ENCODE measurements at regions not wholly inside any gene's neighbourhood (a gene's known extent, or its start where the extent isn't known, plus 50 kb on each side); places are given as distances from the start of the nearest gene placed in this dataset.

DNA sequence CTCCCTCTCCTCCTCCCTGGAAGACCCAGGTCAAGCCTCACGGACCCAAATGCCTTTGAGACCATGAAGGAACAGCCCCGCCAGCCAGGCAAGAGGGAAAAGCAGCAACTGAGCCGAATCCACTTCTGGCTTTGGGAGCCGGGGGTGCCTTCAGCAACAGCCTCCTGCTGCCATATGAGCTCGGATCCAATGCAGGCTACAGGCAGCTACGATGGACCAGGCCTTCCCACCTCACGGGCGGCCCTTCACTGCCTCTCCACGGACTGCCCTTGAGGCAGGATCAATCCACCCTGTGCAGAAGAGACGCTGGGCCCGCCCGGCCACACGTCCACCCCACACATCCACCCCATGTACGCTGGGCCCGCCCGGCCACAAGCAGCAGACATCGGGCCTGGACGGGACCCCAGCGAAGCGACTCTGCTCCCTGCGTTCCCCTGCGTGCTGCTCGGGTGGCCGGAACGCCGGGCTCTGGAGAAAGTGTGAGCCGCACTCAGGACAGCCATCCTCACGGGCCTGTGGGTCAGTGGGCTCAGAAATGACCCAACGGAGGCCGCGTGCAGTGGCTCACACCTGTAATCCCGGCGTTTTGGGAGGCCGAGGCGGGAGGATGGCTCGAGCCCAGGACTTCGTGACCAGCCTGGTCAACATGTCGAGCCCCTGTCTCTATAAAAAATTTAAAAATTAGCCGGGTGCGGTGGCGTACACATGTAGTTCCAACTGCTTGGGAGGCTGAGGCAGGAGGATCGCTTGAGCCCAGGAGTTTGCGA is 82.0 kb downstream of the FOXL3 start:
- no peak for DNase-seq

DNA sequence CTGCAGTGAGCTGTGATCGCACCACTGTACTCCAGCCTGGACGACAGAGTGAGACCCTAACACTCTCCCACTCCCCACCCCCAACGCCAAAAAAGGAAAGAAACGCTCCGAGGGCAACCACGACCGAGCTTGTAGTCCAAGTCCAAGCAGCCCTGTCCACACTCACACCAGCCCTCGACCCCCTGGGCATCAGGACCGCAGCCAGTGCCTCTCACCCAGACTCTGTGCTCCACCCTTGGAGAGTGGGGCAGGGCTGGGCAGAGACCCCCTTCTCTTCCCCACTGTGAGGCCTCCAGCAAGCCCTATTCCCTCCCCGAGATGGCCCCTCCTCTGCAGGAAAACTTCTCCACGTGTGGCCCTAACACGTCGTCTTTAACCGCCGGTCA is 82.6 kb downstream of the FOXL3 start:
- DNase-seq, result no peak

DNA sequence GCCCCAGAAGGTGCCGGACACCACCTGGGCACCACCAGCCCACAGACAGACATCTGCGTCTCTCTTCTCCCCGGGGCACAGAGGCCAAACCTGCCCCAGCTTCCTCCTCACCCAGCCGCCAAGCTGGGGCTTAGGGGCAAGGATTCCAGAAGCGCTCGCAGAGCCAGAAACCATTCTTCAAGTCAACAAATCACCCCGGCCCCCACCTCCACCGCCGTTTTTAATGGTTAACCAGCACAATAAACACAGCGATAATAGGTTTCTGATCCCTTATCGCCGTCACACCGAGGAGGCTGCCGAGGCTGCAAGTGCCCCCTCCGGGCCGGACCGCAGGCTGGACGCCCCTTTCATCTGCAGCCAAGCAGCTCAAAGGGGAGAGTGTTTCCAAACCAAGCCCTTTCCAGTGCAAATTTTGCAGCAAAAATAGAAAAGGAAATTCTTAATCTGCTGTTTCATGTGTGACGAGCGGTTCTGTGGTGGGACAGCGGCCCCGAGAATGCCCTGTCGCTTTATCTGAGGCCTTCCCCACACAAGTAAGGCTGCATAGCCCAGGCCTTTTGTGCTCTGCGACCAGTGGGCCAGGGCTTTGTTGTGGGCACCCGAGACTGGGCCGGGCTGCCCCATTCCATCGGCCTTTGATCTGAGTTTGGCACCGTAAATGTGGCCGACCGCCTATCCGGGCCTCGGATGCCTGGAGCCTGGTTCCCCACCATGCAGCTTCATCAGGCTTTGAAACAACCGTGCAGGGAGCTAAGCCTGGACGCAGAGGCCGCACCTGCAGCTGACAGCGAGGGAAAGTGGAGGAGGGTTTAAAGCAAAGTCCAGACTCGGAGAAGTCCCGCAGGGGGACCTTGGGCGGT is 83.2 kb downstream of the FOXL3 start:
- no peak for DNase-seq

DNA sequence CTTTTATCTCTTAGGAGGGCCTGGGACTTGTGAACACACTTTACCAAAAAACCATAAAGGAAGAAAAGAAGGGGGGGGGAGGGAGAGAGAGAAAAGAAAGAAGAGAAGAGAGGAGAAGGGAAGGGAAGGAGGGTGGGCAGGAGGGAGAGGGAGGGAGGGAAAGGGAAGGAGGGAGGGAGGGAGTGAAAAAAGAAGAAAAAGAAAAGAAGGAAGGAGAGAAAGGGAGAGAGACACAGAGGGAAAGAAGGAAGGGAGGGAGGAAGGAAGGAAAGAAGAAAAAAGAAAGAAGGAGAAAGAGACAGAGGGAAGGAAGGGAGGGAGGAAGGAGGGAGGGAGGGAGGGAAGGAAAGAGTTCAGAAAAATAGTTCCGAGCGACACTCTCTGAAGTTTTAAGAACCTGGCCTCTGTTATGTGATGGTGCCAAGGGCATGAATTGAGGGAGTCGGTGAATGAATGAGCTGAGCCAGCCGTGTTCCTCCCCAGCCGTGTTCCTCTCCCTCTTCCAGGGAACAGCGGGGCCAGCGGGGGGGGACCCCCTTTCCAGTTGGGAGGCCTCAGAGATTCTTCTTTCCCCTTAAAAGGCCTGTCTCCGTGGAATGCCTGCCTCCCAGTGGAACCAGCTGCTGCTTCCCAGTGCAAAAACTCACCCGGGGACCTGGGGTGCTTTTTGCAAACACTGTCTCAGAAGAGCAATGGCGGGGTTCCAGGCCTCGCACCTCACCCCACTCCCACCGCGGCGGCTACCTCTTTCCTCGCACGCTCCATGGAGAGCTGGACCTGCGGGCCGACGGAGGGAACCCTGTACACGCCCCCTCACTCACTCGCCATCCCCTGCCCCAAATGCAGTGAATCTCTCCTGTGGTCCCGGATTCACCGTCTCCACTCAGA is 84.1 kb downstream of the FOXL3 start:
- DNase-seq, result no peak

DNA sequence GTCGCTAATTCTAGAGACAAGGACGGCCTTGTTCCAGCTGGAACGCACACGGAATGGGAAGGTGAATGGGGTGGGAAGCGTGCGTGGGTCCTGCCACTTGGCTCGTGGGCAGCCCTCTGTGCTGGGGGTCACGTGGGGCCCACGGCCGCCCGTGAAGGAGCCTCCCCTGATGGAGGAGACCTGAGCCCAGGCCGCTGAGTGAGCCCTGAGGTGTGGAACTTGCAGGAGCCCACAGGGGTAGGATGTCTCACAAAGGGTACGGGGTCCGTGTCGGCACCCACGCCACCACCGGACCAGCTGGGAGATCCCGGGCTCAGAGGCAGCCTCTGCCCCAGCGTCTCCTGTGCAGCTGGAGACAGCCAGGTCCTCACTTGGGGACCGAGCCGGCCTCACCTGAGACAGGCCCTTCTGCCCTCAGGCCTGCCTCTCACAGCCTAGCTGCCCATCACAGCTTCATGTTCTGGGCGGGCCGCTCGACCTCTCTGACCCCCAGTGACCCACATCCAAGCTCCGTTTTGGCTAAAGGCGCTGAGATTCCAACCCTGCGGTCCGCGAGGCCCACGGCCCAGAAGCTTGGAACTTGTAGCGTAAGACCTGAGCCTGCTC is 84.8 kb downstream of the FOXL3 start:
- DNase-seq, result no peak

DNA sequence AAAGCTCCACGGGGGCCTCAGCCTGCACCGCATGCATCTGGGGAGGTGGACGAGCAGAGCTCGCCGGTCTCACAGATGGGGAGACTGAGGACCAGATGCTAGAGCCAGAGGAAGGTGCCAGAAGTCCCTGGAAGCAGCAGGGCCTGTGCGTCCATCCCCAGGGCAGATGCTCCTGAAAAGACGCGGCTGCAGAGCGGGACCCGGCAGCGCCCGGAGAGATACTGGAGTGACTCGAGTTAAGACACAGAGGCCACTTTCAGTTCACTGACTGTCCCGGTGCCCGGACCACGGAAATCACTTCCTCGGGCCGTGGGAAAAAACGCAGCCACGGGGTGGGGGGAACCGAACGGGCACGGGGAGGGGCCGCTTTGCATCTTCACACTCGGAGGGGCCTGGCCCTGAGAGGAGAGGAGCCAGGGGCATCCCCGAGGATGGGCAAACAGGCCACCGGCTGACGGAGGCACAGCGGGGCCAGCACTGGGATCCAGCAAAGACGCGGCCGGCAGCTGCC is 85.4 kb downstream of the FOXL3 start:
- DNase-seq, result no peak

DNA sequence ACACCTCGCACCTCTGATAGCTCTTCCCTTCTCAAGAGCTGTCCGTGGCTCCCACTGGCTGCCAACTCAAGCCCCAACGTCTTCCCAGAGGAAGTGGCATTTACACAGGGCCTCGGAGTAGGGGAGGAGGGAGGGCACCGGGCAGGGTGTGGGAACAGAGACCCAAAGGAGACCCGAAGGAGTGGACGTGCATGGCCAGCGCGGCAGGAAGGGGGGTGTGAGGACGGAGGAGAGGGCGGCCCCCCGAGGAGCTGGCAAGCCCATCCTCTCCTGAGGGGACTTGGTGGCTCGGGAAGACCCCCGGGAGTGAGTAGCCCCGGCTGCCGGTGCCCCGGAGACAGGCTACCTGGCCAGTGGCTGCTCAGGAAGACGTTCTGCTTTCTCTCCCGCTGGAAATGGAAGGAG is 85.9 kb downstream of the FOXL3 start:
- no peak for DNase-seq

DNA sequence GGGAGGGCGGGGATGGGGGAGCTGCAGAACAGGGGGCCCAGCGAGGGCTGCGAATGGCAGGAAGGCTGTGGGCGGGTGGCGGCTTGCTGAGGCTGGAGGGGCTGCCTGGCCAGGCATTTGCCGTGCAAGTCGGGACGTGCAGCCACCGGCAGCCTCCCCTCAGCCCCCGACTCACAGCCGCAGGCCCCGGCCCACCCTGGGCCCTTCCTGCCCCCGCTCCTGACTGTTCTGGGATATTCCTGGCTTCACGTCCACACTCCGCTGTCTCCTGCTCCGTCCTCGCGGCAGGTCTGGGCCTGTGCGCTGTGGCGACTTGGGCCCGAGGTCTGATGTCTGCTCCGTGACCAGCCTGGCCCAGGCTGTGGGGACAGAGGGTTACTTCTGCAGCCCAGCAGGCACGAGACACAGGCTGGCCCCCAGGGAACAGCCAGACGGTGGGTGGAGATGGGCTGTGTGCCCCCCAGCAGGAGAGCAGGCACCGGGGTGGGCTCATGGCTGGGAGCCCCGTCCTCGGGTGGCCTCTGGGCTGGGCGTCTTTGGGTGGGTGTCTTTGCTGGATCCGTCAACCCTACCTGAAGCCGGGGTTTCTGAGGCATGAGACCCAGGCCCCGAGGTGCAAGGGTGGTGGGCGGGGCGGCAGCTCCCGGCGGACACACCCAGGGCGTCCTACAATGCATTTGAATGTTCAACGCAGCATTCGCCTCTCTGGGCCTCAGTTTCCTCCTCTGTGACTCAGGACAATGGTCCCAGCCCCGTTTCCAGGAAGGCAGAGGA is 86.5 kb downstream of the FOXL3 start:
- DNase-seq, result no peak

DNA sequence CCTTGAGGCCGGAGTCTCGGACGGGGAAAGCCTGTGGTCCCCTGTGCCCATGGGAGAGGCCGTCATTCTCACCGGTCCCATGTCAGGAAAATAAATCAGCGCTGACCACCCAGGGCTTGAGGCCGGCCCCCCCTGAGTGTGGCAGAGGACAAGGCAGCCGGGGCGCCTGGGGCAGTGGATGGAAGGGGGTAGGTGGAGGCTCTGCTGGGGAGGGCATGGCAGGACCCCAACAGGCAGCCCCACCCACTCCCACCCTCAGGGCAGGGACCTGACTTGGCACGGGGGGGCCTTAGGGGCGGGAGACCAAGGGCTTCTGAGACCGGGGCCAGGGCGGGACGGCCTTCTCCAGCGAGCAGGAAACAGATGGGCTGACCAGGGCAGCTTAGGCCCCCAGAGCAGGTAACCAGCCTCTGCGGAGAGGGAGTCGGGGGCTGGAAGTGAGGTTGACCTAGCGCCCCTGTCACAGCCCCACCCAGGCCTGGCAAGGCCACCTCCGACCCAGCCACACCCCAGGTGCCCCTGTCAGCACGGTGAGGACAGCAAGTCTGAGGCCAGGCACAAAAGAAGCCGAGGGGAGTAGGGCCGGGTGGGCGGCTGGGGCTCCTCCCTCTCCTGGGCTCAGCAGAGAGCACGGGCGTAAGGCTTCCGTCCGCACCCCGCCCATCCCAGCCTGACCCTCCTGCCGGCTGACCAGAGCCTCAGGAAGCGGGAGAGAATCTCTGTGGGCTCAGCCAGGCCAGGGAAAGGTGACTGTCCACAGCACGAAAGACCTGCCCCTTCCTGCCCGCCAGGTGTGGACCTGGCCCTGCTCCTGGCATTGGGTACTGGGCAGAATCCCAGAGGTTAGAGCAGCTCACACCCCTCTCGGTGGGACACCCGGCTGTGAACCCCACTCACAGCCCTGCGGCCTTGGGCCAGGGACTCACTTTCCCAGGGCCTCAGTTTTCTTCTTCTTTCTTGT is 87.4 kb downstream of the FOXL3 start:
- no peak for DNase-seq

DNA sequence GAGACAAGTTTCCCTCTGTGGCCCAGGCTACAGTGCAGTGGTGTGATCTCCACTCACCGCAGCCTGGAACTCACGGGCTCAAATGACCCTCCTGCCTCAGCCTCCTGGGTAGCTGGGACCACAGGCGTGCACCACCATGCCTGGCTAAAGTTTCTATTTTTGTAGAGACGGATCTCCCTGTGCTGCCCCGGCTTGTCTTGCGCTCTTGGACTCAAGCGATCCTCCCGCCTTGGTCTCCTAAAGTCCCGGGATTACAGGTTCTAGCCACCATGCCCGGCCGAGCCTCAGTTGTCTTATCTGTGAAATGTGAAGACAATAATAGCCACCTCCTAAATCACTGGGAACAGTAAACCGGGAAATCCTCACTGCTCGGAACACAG is 88.1 kb downstream of the FOXL3 start:
- DNase-seq, result no peak

DNA sequence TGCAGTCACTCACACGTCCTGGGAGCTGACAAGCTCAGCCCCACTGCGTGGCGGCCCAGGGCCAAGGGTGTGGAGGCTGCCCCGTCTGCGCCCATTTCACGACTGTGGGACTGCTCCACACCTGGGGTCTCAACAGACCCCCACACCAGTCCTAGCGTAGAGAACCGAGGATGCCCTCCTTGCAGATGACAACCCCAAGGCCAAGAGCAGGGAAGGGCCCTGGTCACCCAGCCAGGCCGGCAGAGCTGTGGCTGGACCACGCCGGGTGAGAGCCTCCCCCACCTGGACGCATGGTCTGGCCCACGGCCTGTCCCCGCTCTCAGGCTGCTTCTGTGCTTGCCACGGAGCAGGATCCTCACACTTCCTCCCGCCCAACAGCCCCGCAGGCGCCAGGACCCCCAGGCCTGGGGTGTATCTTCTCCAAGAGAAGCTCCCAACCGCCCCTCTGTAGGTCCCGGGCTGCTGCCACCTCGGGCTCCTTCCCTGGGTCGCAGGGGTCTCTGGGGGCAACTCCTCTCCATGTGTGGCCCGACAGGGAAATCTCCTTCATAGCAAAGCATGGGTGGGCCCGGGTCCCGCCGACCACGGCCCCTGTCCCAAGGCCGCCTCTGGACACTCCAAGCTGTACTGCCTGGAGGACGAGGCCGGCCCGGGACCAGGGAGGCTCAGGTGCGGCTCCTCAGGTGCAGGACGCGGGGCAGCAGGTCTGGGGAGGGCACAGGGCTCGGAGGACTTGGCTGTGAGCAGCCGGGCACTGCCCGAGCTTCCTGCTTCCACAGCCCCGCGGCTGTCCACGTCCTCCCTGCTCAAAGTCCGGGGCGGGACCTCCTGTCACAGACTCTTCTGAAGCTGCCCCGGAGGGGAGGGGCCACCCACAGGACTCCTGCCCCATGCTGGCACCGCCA is 88.8 kb downstream of the FOXL3 start:
- DNase-seq, result no peak

DNA sequence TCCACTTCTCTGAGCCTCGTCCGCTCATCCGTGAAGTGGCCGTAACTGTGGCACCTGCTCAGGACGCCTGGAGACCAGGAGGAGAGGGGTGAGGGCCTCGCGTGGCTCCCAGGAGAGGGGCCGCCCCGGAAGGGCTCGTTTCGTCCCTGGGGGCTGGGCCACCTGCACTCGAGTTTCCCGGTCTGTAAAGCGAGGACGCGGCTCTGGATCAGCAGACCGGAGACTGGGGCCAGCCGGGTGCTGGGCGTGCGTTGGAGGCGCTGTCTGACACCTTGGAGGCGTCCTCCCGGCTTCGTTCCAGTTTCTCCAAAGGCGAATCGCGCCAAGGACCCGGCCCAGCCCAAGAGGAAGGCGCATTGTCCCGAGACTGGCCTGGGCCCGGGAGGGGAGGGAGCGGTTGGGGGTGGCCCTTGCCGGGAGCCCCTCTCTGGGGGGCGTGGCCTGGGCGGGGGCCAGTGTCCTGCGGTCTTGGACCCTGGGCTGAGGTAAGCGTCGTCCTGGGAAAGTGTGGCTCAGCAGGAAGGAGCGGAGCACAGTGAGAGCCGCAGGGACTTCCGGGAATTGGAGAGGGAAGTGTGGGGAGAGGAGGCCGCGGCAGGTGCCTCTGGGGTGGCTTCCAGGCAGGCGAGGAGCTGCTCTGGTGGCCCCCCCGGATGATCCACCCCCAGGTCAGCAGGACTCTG is 89.6 kb downstream of the FOXL3 start:
- no peak for DNase-seq

DNA sequence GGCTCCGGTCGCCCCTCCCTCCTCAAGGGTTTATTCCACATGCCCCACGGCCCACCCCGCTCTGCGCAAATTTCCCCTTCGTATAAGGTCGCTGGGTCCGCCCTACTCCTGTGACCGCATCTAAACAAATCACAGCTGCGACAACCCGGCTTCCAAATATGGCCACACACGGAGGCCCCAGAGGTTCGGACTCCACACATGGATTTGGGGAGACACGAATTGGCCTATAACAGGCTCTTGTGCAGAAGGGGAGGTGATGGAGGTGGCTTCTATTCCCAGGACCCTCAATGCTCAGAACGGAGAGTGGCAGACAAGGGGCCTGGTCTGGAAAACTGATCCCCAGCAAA is 90.1 kb downstream of the FOXL3 start:
- DNase-seq, result no peak

DNA sequence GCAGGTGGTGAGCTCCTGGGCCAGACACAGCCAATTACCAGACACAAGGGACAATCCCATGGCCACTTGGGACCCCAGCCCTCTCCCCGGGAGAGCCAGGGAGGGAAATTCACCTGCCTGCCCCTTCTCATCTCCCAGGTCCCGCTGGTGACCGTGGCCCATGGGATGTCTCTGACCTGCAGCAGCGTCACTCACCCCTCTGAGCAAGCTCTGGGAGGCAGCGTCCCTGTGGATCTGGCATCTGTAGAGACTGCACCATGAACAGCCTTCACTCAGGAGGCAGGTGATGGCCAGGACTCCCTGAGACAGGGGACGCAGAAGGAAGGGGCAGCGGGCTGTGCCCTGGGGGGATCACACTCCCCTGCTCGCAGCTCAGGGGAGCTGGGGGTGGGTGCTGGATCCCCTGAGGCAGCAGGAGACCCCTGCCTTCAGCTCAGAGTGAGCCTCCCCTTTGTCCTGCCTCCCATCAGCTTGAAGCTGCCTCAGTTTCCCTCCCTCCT is 90.8 kb downstream of the FOXL3 start:
- no peak for DNase-seq

DNA sequence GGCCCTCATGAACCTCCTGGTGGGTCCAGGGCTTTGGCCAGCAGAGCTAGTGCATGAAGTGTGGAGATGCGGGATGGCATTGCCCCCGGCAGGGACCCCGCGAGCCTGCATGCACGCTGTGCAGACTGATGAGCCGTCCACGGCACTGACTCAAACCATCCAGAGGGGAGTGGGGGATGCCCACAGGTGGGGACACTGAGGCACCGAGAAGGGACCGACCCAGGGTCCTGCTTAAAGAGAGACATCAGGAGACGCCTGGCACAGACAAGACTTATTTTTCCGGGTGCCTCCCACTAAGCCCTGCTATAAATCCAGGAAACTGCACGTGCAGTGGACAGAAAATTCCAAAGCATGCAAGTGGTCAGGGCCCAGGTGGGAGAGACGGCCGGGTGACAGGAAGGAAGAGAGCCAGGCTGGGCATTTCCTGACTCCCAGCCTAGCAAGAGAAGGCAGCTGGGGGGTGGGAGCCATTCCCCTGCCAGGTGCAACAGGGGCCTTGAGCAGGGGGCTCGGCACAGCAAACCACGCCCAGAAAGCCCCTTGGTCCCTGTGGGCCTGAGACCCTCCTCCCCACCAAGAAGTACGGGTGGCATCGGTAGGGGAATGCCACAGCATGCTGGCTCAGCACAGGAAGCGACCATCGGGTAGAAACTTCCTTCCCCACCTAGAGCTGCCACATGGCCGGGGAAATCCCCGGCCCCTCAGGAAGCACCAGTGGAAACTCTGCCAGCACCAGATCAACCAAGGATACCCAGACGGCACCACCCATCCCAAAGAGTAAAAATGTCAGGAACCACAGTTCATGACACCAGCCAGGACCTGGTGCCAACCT is 91.5 kb downstream of the FOXL3 start:
- no peak for DNase-seq

DNA sequence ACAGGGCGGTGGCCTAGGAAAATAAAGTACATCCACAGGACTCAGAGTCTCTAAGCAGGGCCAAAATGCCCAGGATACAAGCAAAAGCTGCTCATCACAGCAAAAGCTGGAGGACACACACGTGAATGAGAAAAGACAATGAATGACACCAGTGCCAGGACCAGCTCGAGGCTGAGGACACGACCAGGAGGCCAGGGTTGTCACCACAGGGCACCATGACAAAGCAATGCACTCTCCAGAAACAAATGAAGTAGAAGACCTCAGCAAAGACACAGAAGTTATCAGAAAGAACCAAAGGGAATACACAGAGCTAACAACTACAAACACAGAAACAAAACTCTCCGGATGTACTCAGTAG is 92.1 kb downstream of the FOXL3 start:
- DNase-seq, result no peak

DNA sequence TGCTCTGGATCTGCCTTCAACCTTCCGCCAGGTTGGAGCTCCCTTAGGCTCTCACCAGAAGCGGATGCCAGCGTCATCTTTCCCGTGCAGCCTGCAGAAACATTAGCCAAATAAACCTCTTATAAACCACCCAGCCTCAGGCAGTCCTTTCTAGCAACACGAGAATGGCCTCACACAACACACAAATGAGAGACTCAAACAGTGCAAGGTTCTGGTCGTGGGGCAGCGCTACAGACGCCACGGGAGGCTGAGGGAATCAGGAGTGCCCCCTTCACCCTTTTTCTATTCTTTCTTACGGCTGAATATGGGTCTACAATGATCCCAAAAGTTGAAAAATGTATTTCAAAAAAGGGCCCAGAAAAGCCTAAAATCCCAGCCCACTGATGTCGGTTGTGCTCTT is 96.4 kb downstream of the FOXL3 start:
- DNase-seq, result no peak

Data from fibroblast of skin of abdomen (primary cell).